UCSD-AML1 (cell line): ENCODE measurements at regions not wholly inside any gene's neighbourhood (a gene's known extent, or its start where the extent isn't known, plus 50 kb on each side); places are given as distances from the start of the nearest gene placed in this dataset.
"Not testable (repeated sequence)": the region's sequence is repeated elsewhere in the genome, so short reads cannot be mapped to it uniquely, and the experiment has no call there.

Experiments used
- DNase-seq: peaks from one replicate; lab custom pipeline; 2025; ENCODE audit not compliant: unreplicated experiment; lab: John Stamatoyannopoulos, UW

GRCh38 chr10:62696798-62697197 lies 107.7 kb upstream of the ADO start:
- no peak for DNase-seq

GRCh38 chr10:62699148-62699547 lies 105.4 kb upstream of the ADO start:
- no peak for DNase-seq

GRCh38 chr10:62704121-62704520 lies 100.4 kb upstream of the ADO start:
- DNase-seq: not testable (repeated sequence)

GRCh38 chr10:62705789-62706188 lies 98.7 kb upstream of the ADO start:
- DNase-seq: no peak

- no peak for DNase-seq
Observed at GRCh38 chr10:62707810-62708209, 96.7 kb upstream of the ADO start.

- DNase-seq: peak; percentile 17
Observed at GRCh38 chr10:62708569-62708968, 96.0 kb upstream of the ADO start.

- DNase-seq: no peak
Observed at GRCh38 chr10:62709200-62709599, 95.3 kb upstream of the ADO start.

- DNase-seq: no peak
Observed at GRCh38 chr10:62710182-62710581, 94.3 kb upstream of the ADO start.

GRCh38 chr10:62715383-62715782 lies 89.1 kb upstream of the ADO start:
- DNase-seq: no peak

GRCh38 chr10:62718585-62718984 lies 85.9 kb upstream of the ADO start:
- no peak for DNase-seq

GRCh38 chr10:62719061-62719460 lies 85.5 kb upstream of the ADO start:
- DNase-seq: no peak

GRCh38 chr10:62721687-62722086 lies 82.8 kb upstream of the ADO start:
- no peak for DNase-seq

- no peak for DNase-seq
Observed at GRCh38 chr10:62723375-62723774, 81.1 kb upstream of the ADO start.

GRCh38 chr10:62724465-62724864 lies 80.1 kb upstream of the ADO start:
- DNase-seq: no peak

- DNase-seq: no peak
Observed at GRCh38 chr10:62726142-62726541, 78.4 kb upstream of the ADO start.

GRCh38 chr10:62726638-62727037 lies 77.9 kb upstream of the ADO start:
- DNase-seq: no peak

- no peak for DNase-seq
Observed at GRCh38 chr10:62727934-62728333, 76.6 kb upstream of the ADO start.

- DNase-seq: no peak
Observed at GRCh38 chr10:62728479-62728878, 76.0 kb upstream of the ADO start.

- DNase-seq: no peak
Observed at GRCh38 chr10:62732841-62733653, 71.5 kb upstream of the ADO start.

- no peak for DNase-seq
Observed at GRCh38 chr10:62733654-62734293, 70.7 kb upstream of the ADO start.

GRCh38 chr10:62734781-62735463 lies 69.6 kb upstream of the ADO start:
- DNase-seq: no peak
